ENCODE measurements at regions not wholly inside any gene's neighbourhood (a gene's known extent, or its start where the extent isn't known, plus 50 kb on each side); places are given as distances from the start of the nearest gene placed in this dataset.
"Not testable (repeated sequence)": the region's sequence is repeated elsewhere in the genome, so short reads cannot be mapped to it uniquely, and the experiment has no call there.

DNA sequence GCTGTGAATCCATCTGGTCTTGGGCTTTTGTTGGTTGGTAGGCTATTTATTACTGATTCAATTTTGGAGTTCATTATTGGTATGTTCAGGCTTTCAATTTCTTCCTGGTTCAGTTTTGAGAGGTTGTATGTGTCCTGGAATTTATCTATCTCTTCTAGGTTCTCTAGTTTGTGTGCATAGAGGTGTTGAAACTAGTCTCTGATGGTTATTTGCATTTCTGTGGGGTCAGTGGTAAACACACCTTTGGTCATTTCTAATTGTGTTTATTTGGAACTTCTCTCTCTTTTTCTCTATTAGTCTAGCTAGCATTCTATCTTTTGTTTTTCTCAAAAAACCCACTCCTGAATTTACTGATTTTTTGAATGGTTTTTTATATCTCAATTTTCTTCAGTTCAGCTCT, 70.1 kb upstream of the IRAK1BP1 start:
- no peak for DNase-seq (ENCODE audit: low spot score)
- peaks cover 1% of the 10 kb centered on the region for H3K36me3 Mint-ChIP-seq (ENCODE audit: low read depth)
- peaks cover 21% of the 10 kb centered on the region for H3K9me3 Mint-ChIP-seq
- no peak overlapping the region for H3K4me3 Mint-ChIP-seq
- no peaks in the 10 kb centered on the region for H3K27me3 Mint-ChIP-seq (ENCODE audit: insufficient read depth)
- H3K27ac Mint-ChIP-seq: no peak overlapping the region
- H3K4me1 Mint-ChIP-seq (ENCODE audit: low read depth): no peaks in the 10 kb centered on the region
- intact Hi-C loops (cut with micrococcal nuclease): no loop called here

DNA sequence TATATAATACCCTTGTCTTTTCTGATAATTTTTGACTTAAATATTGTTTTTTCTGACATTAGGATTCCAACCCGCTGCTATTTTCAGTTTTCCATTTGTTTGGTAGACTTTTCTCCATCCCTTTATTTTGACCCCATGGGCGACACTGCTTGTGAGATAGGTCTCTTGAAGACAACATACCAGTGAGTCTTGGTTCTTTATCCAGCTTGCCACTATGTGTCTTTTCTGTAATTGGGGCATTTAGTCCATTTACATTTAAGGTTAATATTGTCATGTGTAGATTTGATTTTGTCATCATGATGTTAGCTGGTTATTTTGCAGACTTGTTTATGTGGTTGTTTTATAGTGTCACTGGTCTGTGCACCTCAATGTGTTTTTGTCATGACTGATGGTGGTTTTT, 67.7 kb upstream of the IRAK1BP1 start:
- H3K4me1 Mint-ChIP-seq (ENCODE audit: low read depth): no peaks in the 10 kb centered on the region
- intact Hi-C loops (cut with micrococcal nuclease): no loop called here
- H3K4me3 Mint-ChIP-seq: no peak overlapping the region
- peaks cover 1% of the 10 kb centered on the region for H3K36me3 Mint-ChIP-seq (ENCODE audit: low read depth)
- no peak overlapping the region for H3K27ac Mint-ChIP-seq
- peaks cover 21% of the 10 kb centered on the region for H3K9me3 Mint-ChIP-seq
- DNase-seq (ENCODE audit: low spot score): no peak
- no peaks in the 10 kb centered on the region for H3K27me3 Mint-ChIP-seq (ENCODE audit: insufficient read depth)

DNA sequence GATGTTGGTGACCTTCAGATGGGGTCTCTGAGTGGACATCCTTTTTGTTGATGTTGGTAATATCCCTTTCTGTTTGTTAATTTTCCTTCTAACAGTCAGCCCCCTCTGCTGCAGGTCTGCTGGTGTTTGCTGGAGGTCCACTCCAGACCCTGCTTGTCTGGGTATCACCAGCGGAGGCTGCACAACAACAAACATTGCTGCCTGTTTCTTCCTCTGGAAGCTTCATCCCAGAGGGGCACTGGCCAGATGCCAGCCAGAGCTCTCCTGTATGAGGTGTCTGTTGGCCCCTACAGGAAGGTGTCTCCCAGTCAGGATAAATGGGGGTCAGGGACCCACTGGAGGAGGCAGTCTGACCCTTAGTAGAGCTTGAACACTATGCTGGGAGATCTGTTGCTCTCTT, 60.6 kb upstream of the IRAK1BP1 start:
- H3K36me3 Mint-ChIP-seq (ENCODE audit: low read depth); H3K9me3 Mint-ChIP-seq; H3K27ac Mint-ChIP-seq; intact Hi-C loops (cut with micrococcal nuclease); H3K27me3 Mint-ChIP-seq (ENCODE audit: insufficient read depth); H3K4me3 Mint-ChIP-seq; H3K4me1 Mint-ChIP-seq (ENCODE audit: low read depth); DNase-seq (ENCODE audit: low spot score): not testable (repeated sequence)

DNA sequence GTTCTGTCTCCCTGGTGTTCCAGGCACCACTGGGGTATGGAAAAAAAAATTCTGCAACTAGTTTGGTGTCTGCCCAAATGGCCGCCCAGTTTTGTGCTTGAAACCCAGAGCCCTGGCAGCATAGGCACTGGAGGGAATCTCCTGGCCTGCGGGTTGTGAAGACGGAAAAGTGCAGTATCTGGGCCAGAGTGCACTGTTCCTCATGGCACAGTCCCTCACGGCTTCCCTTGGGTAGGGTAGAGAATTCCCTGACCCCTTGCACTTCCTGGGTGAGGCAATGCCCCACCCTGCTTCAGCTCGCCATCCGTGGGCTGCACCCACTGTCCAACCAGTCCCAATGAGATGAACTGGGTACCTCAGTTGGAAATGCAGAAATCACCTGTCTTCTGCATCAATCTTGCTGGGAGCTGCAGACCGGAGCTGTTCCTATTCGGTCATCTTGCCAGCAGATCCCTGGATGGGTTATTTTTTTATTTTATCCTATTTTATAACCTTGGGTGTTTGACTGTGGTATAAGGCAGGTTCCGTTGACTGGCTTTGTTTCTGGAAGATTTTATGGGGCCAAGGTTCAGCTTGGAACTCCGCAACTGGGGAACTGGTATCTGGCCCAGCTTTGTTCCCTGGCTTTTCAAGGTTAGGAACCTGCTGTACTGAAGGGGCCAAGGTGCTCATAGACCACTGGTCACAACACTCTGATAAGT, 59.5 kb upstream of the IRAK1BP1 start:
- H3K9me3 Mint-ChIP-seq; H3K4me1 Mint-ChIP-seq (ENCODE audit: low read depth); H3K4me3 Mint-ChIP-seq; intact Hi-C loops (cut with micrococcal nuclease); H3K27me3 Mint-ChIP-seq (ENCODE audit: insufficient read depth); H3K36me3 Mint-ChIP-seq (ENCODE audit: low read depth); H3K27ac Mint-ChIP-seq; DNase-seq (ENCODE audit: low spot score): not testable (repeated sequence)

DNA sequence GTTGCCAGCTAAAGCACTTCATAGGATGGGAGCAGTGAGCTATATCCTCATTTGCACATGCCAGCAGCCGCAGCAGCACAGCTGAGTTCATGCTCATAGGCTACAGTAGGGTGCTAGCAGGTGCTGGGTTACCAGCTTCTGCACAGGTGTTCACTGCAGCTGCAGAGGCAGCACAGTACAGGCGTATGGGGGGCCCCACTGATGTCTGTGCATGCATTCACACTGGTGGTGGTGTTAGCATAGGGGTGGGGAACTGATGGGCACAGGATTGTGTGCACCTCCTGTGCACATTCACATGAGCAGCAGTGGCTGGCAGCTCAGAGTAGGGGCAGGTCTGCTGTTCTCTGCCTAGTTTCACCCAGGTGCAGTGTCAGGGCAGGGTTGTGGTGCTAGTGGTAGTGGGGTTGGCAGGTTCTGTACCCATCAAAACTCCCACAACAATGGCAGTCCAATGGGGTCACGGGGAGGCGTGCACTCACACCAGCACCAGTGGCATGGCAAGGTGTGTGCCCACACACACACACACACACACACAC, 58.9 kb upstream of the IRAK1BP1 start:
- H3K36me3 Mint-ChIP-seq (ENCODE audit: low read depth): no peaks in the 10 kb centered on the region
- no peak overlapping the region for H3K27ac Mint-ChIP-seq
- no peak overlapping the region for H3K4me3 Mint-ChIP-seq
- peaks cover 6% of the 10 kb centered on the region for H3K9me3 Mint-ChIP-seq
- intact Hi-C loops (cut with micrococcal nuclease): no loop called here
- H3K27me3 Mint-ChIP-seq (ENCODE audit: insufficient read depth): peaks cover 1% of the 10 kb centered on the region
- no peak for DNase-seq (ENCODE audit: low spot score)
- H3K4me1 Mint-ChIP-seq (ENCODE audit: low read depth): no peaks in the 10 kb centered on the region

GRCh38 chr6:78808933-78809332, 58.4 kb upstream of the IRAK1BP1 start:
- no peak for DNase-seq (ENCODE audit: low spot score)
- no peak overlapping the region for H3K4me3 Mint-ChIP-seq
- H3K36me3 Mint-ChIP-seq (ENCODE audit: low read depth): no peaks in the 10 kb centered on the region
- H3K9me3 Mint-ChIP-seq: peaks cover 6% of the 10 kb centered on the region
- peaks cover 1% of the 10 kb centered on the region for H3K27me3 Mint-ChIP-seq (ENCODE audit: insufficient read depth)
- intact Hi-C loops (cut with micrococcal nuclease): no loop called here
- no peak overlapping the region for H3K27ac Mint-ChIP-seq
- H3K4me1 Mint-ChIP-seq (ENCODE audit: low read depth): no peaks in the 10 kb centered on the region

- Mint-ChIP-seq H3K4me1 (ENCODE audit: low read depth) (no peaks in the 10 kb centered on the region), H3K27ac (no peak overlapping the region), H3K9me3 (peaks cover 6% of the 10 kb centered on the region), H3K27me3 (ENCODE audit: insufficient read depth) (peaks cover 1% of the 10 kb centered on the region), H3K36me3 (ENCODE audit: low read depth) (no peaks in the 10 kb centered on the region), H3K4me3 (no peak overlapping the region)
- intact Hi-C loops (cut with micrococcal nuclease): no loop called here
- no peak for DNase-seq (ENCODE audit: low spot score)
Measured at GRCh38 chr6:78810146-78810545, 57.2 kb upstream of the IRAK1BP1 start.

- Mint-ChIP-seq H3K27me3 (ENCODE audit: insufficient read depth) (peaks cover 1% of the 10 kb centered on the region), H3K4me1 (ENCODE audit: low read depth) (no peaks in the 10 kb centered on the region), H3K36me3 (ENCODE audit: low read depth) (no peaks in the 10 kb centered on the region), H3K4me3 (no peak overlapping the region), H3K9me3 (peaks cover 6% of the 10 kb centered on the region), H3K27ac (no peak overlapping the region)
- intact Hi-C loops (cut with micrococcal nuclease): loop anchor here (1.0 kb wide), 1 partner anchor 12 kb away; no protein-coding TSS in a partner anchor
- no peak for DNase-seq (ENCODE audit: low spot score)
Measured at GRCh38 chr6:78810698-78811097, 56.7 kb upstream of the IRAK1BP1 start.
